ENCODE measurements at regions not wholly inside any gene's neighbourhood (a gene's known extent, or its start where the extent isn't known, plus 50 kb on each side); places are given as distances from the start of the nearest gene placed in this dataset.

DNA sequence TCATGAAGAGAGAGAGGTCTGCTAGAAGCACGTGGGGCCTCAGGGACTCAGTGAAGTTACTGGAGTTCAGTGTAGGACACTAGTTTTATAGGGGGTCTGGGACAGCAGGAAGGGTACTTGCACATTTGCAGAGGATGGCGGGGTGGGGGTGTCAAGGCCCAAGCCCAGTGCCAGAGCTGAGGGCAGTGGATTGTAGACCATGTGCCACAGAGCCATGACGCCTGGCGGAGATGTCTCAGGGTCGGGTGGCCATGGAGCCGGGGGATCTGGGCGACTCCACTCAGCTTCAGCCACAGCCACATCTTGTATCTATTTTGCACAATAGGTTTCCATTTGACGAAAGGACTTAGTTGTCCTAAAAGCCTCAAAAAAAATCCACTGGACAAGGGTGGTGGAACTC is 50.4 kb upstream of the RGMA start:
- no peak for DNase-seq

DNA sequence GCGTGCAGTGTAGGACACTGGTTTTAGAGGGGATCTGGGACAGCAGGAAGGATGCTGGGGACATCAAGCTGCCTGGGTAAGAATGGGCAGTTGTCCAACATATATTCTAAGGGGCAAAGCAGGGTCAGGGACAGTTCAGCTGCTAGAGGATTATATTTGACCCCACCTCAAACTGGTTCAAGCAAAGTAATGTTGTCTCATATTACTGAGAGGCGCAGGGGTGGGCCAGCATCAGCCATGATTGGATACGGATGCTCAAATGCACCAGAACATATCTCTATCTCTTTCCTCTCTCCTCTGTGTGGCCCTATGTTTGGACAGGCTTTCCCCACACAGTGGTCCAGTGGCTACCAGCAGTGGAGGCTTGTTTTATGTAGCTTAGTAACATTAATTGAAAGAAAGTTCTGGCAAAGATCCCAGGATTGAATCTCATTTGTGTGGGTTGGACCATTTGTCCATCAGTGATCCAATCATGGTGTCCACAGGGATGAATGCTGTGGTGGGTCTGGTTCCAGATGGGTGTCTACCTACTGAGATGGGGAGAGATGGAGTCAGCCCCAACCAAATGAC is 49.8 kb upstream of the RGMA start:
- DNase-seq: no peak
